Central memory CD4-positive, alpha-beta T cell (primary cell): ENCODE measurements at regions not wholly inside any gene's neighbourhood (a gene's known extent, or its start where the extent isn't known, plus 50 kb on each side); places are given as distances from the start of the nearest gene placed in this dataset.
"Not testable (repeated sequence)": the region's sequence is repeated elsewhere in the genome, so short reads cannot be mapped to it uniquely, and the experiment has no call there.

Experiments
- DNase-seq: peaks from one replicate; pipeline ENCODE4 v3.0.0; 2022

DNA sequence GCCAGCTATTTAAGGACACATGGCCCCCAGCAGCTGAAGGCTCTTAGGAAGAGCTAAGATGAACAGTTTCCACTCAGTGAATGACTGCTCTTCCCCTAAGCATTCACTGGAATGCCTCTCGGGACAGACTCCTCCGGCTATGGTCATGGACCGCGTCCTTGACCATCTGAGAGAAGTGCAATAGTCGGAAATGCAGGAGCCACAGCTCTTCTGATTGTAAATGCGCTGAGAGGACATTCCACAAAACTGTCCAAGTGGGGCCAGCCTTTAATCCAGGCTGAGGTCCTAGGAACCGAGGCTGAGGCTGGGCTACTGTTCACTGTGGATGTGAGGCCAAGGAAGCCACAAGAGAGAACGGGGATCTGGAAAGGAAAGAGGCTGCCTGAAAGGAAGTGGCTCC lies 162.0 kb upstream of the TMEM72 start:
- DNase-seq = no peak

- DNase-seq = no peak
These were observed 158.4 kb upstream of the TMEM72 start for GRCh38 chr10:44752451-44753441.

DNA sequence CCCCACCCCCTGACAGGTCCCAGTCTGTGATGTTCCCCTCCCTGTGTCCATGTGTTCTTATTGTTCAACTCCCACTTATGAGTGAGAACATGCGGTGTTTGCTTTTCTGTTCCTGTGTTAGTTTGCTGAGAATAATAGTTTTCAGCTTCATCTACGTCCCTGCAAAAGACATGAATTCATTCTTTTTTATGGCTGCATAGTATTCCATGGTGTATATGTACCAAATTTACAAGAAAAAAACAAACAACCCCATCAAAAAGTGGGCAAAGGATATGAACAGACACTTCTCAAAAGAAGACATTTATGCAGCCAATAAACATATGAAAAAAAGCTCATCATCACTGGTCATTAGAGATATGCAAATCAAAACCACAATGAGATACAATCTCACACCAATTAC lies 156.8 kb upstream of the TMEM72 start:
- DNase-seq = not testable (repeated sequence)

DNA sequence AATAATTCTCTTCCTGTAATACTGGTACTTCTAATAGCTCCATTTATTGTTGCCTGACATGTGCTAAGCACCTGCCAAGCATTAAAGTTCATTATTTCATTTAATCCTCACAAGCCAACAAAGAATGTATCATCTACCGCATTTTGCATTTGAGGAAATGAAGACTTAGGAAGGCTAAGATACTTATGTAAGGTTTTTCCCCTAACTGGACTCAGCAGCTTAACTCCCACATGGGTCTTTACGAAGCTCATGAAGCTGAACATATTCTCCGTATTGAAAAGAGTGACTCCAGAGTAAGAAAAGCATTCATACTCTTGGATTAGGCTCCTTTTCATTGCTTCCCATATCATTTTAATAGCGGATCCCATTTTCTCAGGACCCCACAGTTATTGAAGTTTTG lies 155.7 kb upstream of the TMEM72 start:
- no peak for DNase-seq

- no peak for DNase-seq
These were observed 154.9 kb upstream of the TMEM72 start for GRCh38 chr10:44756216-44756615.

- DNase-seq = no peak
These were observed 153.5 kb upstream of the TMEM72 start for GRCh38 chr10:44757551-44758205.

DNA sequence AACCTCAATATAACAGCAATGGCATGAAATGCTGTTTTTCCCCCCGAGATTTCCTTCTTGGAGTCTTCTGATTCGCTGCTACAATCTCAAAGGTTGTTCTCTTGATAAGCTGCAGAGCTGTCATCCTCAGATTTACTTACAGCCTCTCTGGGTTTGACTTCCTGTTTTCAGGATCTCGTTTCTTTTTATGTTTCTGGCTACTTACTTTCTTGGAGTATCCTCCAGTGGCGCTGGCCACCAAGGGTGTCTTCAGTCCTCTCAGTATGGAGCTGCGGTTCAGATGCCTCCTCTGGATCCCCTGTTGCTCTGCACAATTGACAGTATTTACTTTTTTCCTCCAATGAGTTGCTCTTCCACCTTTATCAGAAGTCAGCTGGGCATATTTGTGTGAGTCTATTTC lies 152.0 kb upstream of the TMEM72 start:
- DNase-seq = no peak

- no peak for DNase-seq
These were observed 150.6 kb upstream of the TMEM72 start for GRCh38 chr10:44760513-44760912.

GRCh38 chr10:44761076-44761475 lies 150.1 kb upstream of the TMEM72 start:
- DNase-seq = no peak

DNA sequence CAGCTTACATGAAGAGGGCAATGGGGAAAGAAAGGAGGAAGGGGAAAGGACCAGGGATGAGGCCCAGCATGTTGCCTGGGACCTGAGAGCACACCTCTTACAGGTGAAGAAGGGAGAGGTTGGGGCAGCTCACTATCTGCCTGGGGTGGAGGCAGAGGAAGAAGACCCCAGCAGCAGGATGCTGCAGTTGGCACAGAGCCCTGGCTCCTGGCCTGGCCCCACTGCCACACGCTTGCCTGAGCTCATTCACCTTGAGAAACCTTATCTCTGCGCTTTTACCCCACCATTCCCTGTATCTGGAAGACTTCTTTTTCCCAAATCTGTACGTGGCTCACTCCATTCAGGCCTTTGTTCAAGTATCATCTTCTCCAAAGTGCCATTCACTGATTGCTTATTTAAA lies 147.8 kb upstream of the TMEM72 start:
- DNase-seq = no peak

DNA sequence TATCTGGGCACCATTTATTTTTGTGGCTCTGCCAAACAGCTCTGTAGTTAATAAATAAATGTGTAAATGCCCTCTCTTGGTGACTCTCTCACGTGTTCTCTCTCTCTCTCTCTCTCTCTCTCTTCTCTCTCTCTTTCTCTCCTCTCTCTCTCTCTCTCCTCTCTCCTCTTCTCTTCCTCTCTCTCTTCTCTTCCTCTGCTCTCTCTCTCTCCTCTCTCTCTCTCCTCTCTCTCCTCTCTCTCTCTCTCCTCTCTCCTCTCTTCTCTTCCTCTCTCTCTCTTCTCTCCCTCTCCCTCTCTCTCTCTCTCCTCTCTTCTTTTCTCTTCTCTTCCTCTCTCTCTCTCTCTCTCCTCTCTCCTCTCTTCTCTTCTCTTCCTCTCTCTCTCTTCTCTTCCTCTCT lies 145.8 kb upstream of the TMEM72 start:
- DNase-seq = no peak

GRCh38 chr10:44766631-44767030 lies 144.5 kb upstream of the TMEM72 start:
- DNase-seq = no peak

GRCh38 chr10:44769450-44769849 lies 141.7 kb upstream of the TMEM72 start:
- DNase-seq = no peak

- DNase-seq = no peak
These were observed 139.7 kb upstream of the TMEM72 start for GRCh38 chr10:44771233-44771995.

DNA sequence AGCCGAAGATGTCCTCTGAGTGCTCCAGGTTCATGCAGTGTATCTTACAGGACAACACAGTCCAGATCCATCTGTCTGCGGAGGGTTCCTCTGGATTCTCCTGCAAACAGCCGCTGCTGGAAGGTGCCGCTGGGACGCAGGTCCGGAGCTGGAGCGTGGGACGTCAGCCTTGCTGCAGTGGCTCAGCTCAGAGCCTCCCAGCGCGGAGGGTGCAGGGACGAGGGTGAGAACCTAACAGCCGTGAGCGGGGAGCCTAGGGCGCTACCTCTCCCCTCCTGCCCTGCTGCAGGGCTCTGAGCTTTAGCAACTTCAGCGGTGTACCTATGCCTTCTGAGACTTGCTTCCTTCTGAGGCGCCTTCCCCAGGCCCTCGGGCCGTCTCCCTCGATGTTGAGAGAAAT lies 137.6 kb upstream of the TMEM72 start:
- DNase-seq = no peak

GRCh38 chr10:44774676-44775401 lies 136.3 kb upstream of the TMEM72 start:
- no peak for DNase-seq

- no peak for DNase-seq
These were observed 135.8 kb upstream of the TMEM72 start for GRCh38 chr10:44775402-44775741.

DNA sequence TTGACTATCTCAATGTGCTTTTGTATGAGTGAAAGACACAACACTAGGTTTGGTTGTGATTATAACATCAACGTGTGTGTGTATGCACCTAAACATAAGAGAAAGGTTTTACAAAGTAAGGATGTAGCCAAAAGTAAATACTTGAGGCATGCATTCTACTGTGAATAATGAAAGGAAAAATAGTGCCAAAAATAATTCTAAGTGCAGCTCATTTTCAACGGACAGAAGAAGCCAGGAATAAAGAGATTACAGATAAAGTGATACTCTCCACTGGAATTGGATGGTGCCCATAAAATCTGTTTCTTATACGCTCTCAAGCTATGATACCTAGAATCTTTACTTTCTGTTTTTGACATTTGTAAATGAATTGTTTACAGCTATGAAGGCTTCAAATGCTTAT lies 135.0 kb upstream of the TMEM72 start:
- no peak for DNase-seq

DNA sequence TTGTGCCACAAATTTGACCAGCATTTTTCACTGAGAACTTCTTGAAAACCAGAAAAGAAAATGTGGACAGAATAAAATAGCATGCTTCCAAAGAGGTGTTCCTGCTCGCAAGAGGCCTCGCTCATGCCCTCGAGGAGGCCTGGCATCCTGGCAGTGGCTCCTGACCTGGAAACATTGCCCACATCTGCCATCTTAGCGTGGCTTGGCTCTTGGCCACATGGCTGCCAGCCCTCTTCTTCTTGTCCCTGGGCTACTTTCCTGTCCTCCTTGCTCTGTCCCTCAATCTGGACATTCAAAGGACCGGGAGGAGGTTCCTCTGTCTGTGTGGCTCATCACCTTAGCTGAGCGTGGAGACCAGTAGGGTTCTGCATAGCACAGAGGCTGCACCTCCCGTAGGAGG lies 131.6 kb upstream of the TMEM72 start:
- no peak for DNase-seq

DNA sequence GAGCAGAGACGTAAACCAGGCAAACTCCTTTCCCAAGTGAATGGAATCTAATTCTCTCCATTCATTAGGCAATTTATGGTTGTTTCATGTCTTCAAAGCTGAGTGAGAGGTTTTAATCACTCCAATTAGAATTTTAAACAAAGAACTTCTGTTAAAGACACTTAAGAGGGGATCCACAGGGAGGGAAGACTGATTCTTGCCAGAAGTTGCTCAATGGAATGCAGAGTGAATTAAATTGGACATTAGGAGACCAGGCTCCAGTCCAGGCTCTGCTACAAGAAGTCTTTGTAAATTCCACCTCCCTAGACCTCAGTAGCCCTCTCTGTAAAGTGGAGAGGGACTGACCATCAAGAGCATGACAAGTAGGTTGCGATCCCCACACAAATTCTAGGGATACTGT lies 130.7 kb upstream of the TMEM72 start:
- DNase-seq = no peak

GRCh38 chr10:44781131-44781530 lies 130.0 kb upstream of the TMEM72 start:
- DNase-seq = no peak

- DNase-seq = no peak
These were observed 124.8 kb upstream of the TMEM72 start for GRCh38 chr10:44786286-44786850.
